ENCODE measurements at regions not wholly inside any gene's neighbourhood (a gene's known extent, or its start where the extent isn't known, plus 50 kb on each side); places are given as distances from the start of the nearest gene placed in this dataset.

DNA sequence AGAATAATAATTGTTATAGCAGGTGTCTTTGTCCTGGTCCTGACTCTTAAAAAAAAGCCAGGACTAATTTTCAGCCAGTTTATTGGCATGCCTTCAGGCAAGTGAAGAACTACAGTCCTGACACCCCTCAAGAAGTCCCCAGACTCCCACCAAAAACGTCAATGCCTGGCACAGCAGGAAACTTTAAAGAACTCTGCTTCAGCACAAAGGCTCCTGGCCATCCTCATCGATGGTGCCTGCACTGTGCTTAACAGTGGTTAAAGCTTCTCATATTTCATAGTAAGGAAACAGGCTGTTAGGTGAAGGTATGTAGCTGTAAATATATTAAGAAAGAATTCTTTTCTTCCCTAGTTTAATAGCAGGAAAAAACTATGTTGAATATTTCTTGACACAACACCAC is 280.1 kb upstream of the PUM3 start:
- POLR2A ChIA-PET (ENCODE audit: partially characterized antibody), result no interaction called here
- WGBS, 2 experiments (ENCODE audit: extremely low coverage in 1 of 2, insufficient coverage in 1 of 2, insufficient read length in 1 of 2, insufficient replicate concordance in 2 of 2, low coverage in 1 of 2, low lambda C conversion rate in 2 of 2, missing lambda C conversion rate in 1 of 2), result 15% methylated on average over 2 of the region's 2 CpGs; no CpG with 5 or more reads in 1 of the 2 experiments
- CTCF ChIA-PET (ENCODE audit: partially characterized antibody), result interaction anchor here (1.3 kb wide), 1 partner anchor 11 kb away, joined by 3 read pairs; no protein-coding TSS in a partner anchor

More for the DNA sequence above, 280.1 kb upstream of the PUM3 start:
- no peak overlapping the region for H3K56ac ChIP-seq (replicated peaks; ENCODE audit: insufficient read length, low read depth, low read length)
- H3K9ac ChIP-seq (replicated peaks in 1 of 4; ENCODE audit: extremely low read depth in 1 of 4, low read depth in 3 of 4, low read length in 3 of 4), result no peak overlapping the region
- no peak overlapping the region for H3K18ac ChIP-seq (ENCODE audit: extremely low read depth, low read length)
- 0 out of 4 replicates have a peak overlapping the region, but pooled peaks of 1 of the 2 experiments have one; percentile 4 for H3K4me2 ChIP-seq (ENCODE audit: insufficient read depth in 1 of 2, low read depth in 2 of 2, low read length in 2 of 2)
- H3K14ac ChIP-seq (ENCODE audit: insufficient read length), result no peak overlapping the region
- no peaks in the 10 kb centered on the region for H3K23me2 ChIP-seq (ENCODE audit: low read depth, low read length)
- no peaks in the 10 kb centered on the region for H3K4me1 ChIP-seq (replicated peaks in 1 of 4; ENCODE audit: control insufficient read depth in 3 of 4, insufficient read depth in 4 of 4, low read length in 3 of 4)
- H3K4me3 ChIP-seq (ENCODE audit: extremely low read depth in 1 of 4, insufficient read depth in 2 of 4, low read depth in 3 of 4, low read length in 4 of 4), result no peak overlapping the region
- H3K23ac ChIP-seq (ENCODE audit: insufficient read length), result no peak overlapping the region
- no peaks in the 10 kb centered on the region for H3K79me2 ChIP-seq (ENCODE audit: control insufficient read depth in 1 of 2, insufficient read depth in 2 of 2, low read length in 2 of 2)
- H2AFZ ChIP-seq (ENCODE audit: low read length), result no peak overlapping the region
- no peaks in the 10 kb centered on the region for H3K9me3 ChIP-seq (ENCODE audit: insufficient read depth in 2 of 2, low read depth in 1 of 2, low read length in 1 of 2)
- TF ChIP-seq JUND (IDR thresholded peaks at IDR 0.05; ENCODE audit: low read length), result no peak
- no peak overlapping the region for H3K27ac ChIP-seq (ENCODE audit: low read depth, low read length)
- no peak overlapping the region for H2BK12ac ChIP-seq (ENCODE audit: low read depth, low read length)
- no peaks in the 10 kb centered on the region for H3K36me3 ChIP-seq (ENCODE audit: control insufficient read depth in 2 of 4, insufficient read depth in 4 of 4, low read length in 3 of 4)
- H2BK20ac ChIP-seq (ENCODE audit: low read length), result no peak overlapping the region
- DNase-seq (ENCODE audit: low read depth in 1 of 2, low spot score in 2 of 2) (peak in 1 of 2 experiments; percentile 10), FAIRE-seq (no peak)
- no peak overlapping the region for H3K4ac ChIP-seq (replicated peaks; ENCODE audit: insufficient read length, low read depth, low read length)
- no peak overlapping the region for H4K91ac ChIP-seq (replicated peaks; ENCODE audit: insufficient read length, low read length)
- H2BK5ac ChIP-seq (ENCODE audit: low read depth, low read length), result no peak overlapping the region
- no peak overlapping the region for H2BK15ac ChIP-seq (ENCODE audit: low read length)
- H4K20me1 ChIP-seq (replicated peaks in 1 of 2; ENCODE audit: control insufficient read depth in 1 of 2, insufficient read depth in 2 of 2, low read length in 2 of 2), result no peaks in the 10 kb centered on the region
- no peak overlapping the region for H2AK5ac ChIP-seq (ENCODE audit: low read depth, low read length)
- no peak overlapping the region for H2BK120ac ChIP-seq (replicated peaks; ENCODE audit: low read depth, low read length)
- no peaks in the 10 kb centered on the region for H3K27me3 ChIP-seq (replicated peaks in 1 of 4; ENCODE audit: control insufficient read depth in 3 of 4, extremely low read depth in 1 of 4, insufficient read depth in 3 of 4, low read length in 3 of 4)
- no peak overlapping the region for H4K8ac ChIP-seq (ENCODE audit: extremely low read depth, insufficient read depth, low read length)
- H4K5ac ChIP-seq (ENCODE audit: insufficient read length, low read depth, low read length), result no peak overlapping the region
- no peaks in the 10 kb centered on the region for H3K79me1 ChIP-seq (ENCODE audit: low read depth, low read length)
